ENCODE measurements at regions not wholly inside any gene's neighbourhood (a gene's known extent, or its start where the extent isn't known, plus 50 kb on each side); places are given as distances from the start of the nearest gene placed in this dataset.

GRCh38 chr18:73286584-73286983, 418.8 kb upstream of the NETO1 start:
- Histone ChIP-seq H3K4me1 (ENCODE audit: control insufficient read depth in 1 of 2, insufficient read depth in 2 of 2, low read length in 2 of 2) (no peaks in the 10 kb centered on the region), H3K27me3 (ENCODE audit: control insufficient read depth in 2 of 2, insufficient read depth in 2 of 2, low read length in 2 of 2) (no peaks in the 10 kb centered on the region), H2AFZ (ENCODE audit: insufficient read depth, low read depth, low read length, poor library complexity, severe bottlenecking) (no peak overlapping the region), H4K20me1 (ENCODE audit: insufficient read depth, low read length) (no peaks in the 10 kb centered on the region), H3K4me3 (replicated peaks in 1 of 3; ENCODE audit: low read depth in 2 of 3, low read length in 3 of 3) (no peak overlapping the region), H3K36me3 (replicated peaks in 1 of 2; ENCODE audit: control insufficient read depth in 1 of 2, insufficient read depth in 2 of 2, low read length in 2 of 2) (no peaks in the 10 kb centered on the region), H3K79me2 (ENCODE audit: insufficient read depth, low read length) (no peaks in the 10 kb centered on the region), H3K27ac (ENCODE audit: low read depth in 1 of 2, low read length in 2 of 2) (no peak overlapping the region), H3K4me2 (replicated peaks; ENCODE audit: extremely low read depth, low read length, poor library complexity, severe bottlenecking) (no peak overlapping the region), H3K9ac (ENCODE audit: insufficient read depth, low read length, poor library complexity, severe bottlenecking) (no peak overlapping the region), H3K9me3 (replicated peaks in 1 of 2; ENCODE audit: control insufficient read depth in 1 of 2, insufficient read depth in 1 of 2, low read length in 2 of 2) (peaks cover 4 to 6% of the 10 kb centered on the region in 2 donors)
- DNase-seq, result no peak
- intact Hi-C loops (cut with micrococcal nuclease), result no loop called here
- H3K4me1 Mint-ChIP-seq, result no peaks in the 10 kb centered on the region
- no peak overlapping the region for H3K4me3 Mint-ChIP-seq
- TF ChIP-seq CTCF (IDR thresholded peaks at IDR 0.05), result no peak
- WGBS (ENCODE audit: insufficient coverage), result no CpG with 5 or more reads among the region's 5 CpGs
- no peaks in the 10 kb centered on the region for H3K36me3 Mint-ChIP-seq
- H3K27ac Mint-ChIP-seq, result no peak overlapping the region
- peaks cover 0 to 3% (median 2%) of the 10 kb centered on the region in 3 donors for H3K27me3 Mint-ChIP-seq (ENCODE audit: low read depth in 3 of 3)
- peaks cover 0 to 4% (median 3%) of the 10 kb centered on the region in 7 donors for H3K9me3 Mint-ChIP-seq

- Histone ChIP-seq H3K27me3 (ENCODE audit: control insufficient read depth in 2 of 2, insufficient read depth in 2 of 2, low read length in 2 of 2) (no peaks in the 10 kb centered on the region), H3K4me1 (ENCODE audit: control insufficient read depth in 1 of 2, insufficient read depth in 2 of 2, low read length in 2 of 2) (no peaks in the 10 kb centered on the region), H3K9me3 (replicated peaks in 1 of 2; ENCODE audit: control insufficient read depth in 1 of 2, insufficient read depth in 1 of 2, low read length in 2 of 2) (peaks cover 6 to 7% of the 10 kb centered on the region in 2 donors), H3K4me2 (replicated peaks; ENCODE audit: extremely low read depth, low read length, poor library complexity, severe bottlenecking) (no peak overlapping the region), H3K27ac (ENCODE audit: low read depth in 1 of 2, low read length in 2 of 2) (no peak overlapping the region), H3K36me3 (replicated peaks in 1 of 2; ENCODE audit: control insufficient read depth in 1 of 2, insufficient read depth in 2 of 2, low read length in 2 of 2) (no peaks in the 10 kb centered on the region), H3K9ac (ENCODE audit: insufficient read depth, low read length, poor library complexity, severe bottlenecking) (no peak overlapping the region), H2AFZ (ENCODE audit: insufficient read depth, low read depth, low read length, poor library complexity, severe bottlenecking) (no peak overlapping the region), H4K20me1 (ENCODE audit: insufficient read depth, low read length) (no peaks in the 10 kb centered on the region), H3K79me2 (ENCODE audit: insufficient read depth, low read length) (no peaks in the 10 kb centered on the region), H3K4me3 (replicated peaks in 1 of 3; ENCODE audit: low read depth in 2 of 3, low read length in 3 of 3) (no peak overlapping the region)
- no peak for TF ChIP-seq CTCF (IDR thresholded peaks at IDR 0.05)
- H3K4me3 Mint-ChIP-seq, result no peak overlapping the region
- H3K4me1 Mint-ChIP-seq, result no peaks in the 10 kb centered on the region
- WGBS (ENCODE audit: insufficient coverage), result no CpG with 5 or more reads among the region's 5 CpGs
- intact Hi-C loops (cut with micrococcal nuclease), result no loop called here
- H3K9me3 Mint-ChIP-seq, result peaks cover 0 to 10% (median 4%) of the 10 kb centered on the region in 7 donors
- no peak for DNase-seq
- H3K27me3 Mint-ChIP-seq (ENCODE audit: low read depth in 3 of 3), result peaks cover 0 to 3% (median 2%) of the 10 kb centered on the region in 3 donors
- H3K36me3 Mint-ChIP-seq, result no peaks in the 10 kb centered on the region
- H3K27ac Mint-ChIP-seq, result no peak overlapping the region
These were observed 416.0 kb upstream of the NETO1 start for GRCh38 chr18:73283788-73284187.

All from CD14-positive monocyte (primary cell).